Activated CD4-positive, alpha-beta T cell treated with anti-CD3 and anti-CD28 coated beads for 4 hours (primary cell): ENCODE measurements at regions not wholly inside any gene's neighbourhood (a gene's known extent, or its start where the extent isn't known, plus 50 kb on each side); places are given as distances from the start of the nearest gene placed in this dataset.

Source experiments
- DNase-seq, 2 donors: peaks; one replicate each; pipeline ENCODE4 v3.0.0-alpha.2; 2020

DNA sequence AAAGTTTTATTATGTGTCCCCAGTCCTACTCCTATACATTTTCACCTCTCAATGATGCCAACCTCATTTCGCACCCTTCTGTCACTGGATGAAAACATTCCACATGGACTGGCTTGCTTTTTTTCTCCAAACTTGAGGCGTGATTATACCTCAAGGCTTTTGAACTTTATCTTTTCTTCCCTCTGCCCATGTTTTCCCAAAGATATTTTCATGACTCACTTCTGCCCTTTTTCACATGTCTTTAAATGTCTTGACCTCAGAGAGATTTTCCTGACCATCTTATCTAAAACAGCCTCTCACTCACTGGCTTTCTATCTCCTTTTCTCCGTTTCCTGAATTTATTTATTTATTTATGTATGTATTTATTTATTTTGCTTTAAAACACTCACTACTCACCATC, 659.0 kb downstream of the PTPRC start:
- no peak for DNase-seq

DNA sequence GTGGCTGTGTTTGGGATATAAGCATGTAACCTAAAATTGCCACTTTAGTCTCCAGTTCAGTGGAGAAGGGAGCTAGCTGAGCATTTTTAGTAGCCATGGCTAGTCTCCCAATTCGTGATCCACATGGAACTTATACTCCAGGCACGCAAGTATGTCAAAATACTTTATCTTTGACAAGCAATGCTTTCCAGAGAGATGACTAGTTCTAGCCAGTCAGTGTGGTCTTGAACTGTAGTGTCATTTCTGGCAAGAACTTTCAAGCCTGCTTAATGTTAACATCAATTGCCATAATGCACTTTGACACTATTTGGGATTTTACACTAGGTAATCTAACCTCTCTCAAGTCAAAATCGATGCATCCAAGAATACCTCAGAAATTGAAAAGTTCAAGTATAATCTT, 660.0 kb downstream of the PTPRC start:
- no peak for DNase-seq

DNA sequence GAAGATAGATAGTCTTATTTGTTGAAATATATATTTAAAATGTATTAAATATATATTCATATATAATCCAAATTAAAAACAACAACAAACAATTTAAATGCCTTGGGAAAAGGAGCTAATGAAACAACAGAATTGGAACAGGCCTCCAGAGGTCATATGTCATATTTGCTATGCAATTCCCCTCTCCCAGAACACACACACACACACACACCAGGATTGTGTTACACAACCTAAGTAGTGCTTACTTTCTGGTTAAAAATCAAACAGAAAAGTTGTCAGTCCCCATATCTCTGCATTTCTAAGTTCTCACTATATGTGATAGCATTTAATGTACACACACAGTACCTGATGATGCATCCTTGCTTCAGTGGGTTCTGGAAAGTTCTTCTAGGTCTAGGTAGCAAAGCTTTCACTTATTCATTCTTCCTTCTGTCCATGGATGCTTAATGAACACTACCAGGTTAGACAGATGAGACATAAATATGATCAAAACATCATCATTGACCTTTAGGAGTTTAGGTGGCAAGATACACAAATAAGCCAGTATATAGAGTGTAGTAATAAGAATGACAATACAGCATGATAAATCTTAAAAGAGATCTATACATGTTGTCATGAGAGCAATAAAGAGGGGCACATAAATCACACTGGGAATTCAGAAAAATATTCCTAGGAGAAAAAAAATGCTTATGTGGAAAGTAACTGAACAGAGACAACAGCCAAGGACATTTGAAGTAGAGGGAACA, 662.8 kb downstream of the PTPRC start:
- no peak for DNase-seq

DNA sequence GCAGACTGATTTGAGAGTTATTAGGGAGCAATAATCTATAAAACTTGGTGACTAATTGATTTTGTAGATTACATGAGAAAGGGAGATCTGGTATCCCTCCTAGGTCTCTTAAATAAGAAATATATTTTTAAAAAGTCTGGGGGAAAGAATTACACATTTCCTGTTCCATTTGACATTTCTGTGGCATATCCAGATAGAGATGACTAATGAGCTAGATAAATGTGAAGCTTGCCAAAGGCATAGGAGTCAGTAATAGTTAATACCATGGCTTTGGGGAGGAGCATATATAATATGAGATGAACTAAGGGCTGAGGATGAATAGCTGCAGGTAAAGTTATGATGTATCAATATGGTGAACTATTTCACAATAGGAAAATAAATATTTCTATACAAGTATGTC, 663.7 kb downstream of the PTPRC start:
- DNase-seq = no peak

DNA sequence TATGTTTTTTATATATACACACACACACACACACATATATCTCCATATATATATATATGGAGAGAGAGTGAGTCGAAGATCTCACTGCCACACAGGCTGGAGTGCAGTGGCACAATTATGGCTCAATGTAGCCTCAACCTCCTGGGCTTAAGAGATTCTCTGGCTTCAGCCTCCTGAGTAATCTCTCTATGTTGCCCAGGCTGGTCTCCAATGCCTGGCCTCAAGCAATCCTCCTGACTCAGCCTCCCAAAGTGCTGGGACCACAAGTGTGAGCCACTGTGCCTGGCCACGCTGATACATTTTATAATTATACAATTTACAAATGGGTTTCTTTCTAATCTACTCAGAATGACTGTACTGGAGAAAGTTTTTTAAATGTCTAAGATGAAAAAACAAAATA, 664.2 kb downstream of the PTPRC start:
- no peak for DNase-seq

DNA sequence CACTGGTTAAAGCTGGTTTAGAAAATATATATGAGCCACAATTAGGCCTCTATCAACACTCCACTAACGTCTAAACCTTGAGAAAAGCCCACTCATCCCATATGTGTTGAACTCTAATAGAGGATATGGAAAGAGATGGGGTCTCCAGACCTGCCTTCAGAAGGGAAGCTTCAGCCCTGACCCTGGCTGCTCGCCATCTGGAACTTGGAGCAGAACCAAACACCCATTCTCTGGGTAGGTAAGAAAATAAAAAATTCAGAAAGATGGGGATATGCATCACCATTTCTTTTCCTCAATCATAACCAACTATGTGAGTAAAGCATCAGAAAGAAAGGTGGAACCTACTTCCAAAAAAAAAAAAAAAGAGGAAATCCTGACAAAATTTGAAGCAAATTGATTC, 666.2 kb downstream of the PTPRC start:
- no peak for DNase-seq

DNA sequence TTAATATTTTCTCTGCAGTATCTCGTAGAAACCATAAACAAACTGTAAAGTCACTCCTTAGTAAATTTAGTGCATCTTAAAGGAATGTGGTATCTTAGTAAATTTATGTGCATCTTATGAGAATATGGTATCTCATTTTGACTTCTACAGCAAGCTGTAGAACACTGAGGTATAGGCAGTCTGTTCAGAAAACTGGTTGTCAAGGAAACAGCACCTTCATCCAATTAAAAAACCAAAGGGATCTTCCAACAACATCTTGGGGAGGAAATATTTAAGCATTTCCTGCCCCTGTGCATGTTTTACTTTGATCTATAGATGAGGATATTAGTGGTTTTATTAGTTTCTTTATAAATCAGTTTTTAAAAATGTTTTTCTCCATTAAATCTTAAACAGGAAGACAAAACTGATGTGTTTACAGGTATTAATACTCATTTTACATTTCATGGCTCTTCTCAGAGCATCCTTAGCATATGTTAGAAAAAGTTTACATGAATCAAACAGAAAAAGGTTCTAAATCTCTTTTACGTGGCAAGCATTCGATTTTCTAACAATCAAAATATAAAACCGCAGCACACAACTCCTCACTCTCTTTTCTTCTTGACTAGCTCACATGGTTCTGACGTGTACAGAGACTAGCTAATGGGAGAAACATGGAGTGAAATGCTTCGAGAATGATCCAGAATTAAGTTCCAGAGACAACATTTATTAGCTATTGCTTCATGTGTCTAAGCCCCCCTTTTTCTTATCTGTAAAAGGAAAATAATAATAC, 668.8 kb downstream of the PTPRC start:
- DNase-seq = no peak

DNA sequence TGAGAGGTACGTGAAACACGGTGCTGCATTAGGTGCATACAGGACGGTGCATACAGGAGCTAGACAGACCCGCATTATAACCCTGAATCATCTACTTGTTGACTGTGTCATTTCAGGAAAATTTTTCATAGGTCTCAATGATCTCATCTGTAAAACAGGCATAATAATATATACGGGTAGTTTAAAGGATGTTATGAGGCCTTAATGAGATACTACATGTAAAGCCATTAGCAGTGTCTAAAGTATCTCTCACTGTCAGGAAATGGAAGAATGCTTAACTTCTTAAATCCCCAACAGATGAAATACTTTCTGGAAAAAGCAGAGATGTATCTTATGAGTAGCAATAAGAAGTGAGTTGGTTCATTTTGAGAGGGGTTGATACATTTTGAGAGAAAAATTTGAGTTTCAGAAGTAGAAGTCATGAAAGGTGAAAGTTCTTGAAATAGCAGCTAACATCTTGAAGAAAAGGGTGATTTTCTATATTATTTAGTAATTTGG, 669.6 kb downstream of the PTPRC start:
- DNase-seq = no peak

DNA sequence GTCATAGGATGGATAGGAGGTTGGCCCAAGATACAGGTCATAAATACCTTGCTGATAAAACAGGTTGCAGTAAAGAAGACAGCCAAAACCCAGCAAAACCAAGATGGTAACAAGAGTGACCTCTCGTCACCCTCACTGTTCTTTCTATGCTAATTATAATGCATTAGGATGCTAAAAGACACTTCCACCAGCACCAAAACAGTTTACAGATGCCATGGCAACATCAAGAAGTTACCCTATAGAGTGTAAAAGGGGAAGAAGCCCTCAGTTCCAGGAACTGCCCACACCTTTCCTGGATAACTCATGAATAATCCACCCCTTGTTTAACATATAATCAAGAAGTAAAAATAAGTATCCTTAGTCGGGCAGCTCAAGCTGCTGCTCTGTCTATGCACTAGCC, 671.9 kb downstream of the PTPRC start:
- DNase-seq = no peak

DNA sequence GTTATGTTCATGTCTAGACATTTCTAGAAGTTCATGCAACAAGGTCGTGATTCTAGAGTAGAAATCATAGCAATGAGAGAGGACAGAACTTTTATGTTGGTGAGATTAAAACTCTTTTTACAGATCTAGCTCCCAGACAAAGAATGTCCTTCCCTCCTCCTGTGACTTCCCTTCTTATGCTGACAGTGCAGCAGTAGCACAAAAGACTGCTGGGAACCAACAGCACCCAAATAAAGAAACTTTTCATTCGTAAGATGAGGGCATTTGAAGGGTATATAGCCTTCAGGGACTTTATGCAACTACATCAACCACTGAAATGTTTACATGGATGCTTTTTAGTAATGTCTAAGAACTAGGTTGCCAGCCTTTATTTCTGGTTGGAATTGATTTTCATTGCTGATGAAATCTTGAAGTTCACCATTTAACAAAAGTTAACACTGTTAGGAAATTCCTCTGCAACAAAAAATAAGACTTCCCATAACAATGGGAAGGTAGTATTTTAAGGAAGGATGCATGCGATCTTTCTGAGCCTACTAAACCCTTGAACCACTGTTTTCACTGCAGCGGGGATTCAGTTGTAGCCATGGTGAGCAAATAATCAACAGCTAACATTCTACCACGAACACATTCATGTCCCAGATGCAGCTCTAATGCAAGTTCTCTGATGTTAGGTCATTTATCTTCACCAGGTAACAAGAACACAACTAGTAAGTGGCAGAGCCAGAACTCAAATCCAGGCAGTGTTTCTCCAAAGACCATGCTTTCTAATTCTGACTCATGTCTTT, 672.8 kb downstream of the PTPRC start:
- no peak for DNase-seq

DNA sequence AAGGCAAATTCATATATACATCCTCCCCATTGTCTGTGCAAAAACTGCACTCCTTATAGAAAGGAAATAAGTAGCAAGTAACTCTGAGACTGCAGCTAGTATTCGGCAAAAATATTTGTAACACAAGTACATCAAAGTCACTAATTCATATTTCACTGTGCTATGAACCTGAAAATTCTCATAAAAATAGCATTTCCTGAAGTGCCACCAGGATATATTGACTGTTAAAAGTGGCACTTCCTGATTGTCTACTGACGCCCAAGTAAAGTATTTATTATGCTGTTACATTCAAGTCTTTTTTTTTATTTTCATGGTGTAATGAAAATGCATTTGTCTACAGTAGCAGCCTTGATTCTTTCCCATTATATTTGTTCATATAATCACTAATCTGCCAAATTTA, 673.8 kb downstream of the PTPRC start:
- DNase-seq = no peak

DNA sequence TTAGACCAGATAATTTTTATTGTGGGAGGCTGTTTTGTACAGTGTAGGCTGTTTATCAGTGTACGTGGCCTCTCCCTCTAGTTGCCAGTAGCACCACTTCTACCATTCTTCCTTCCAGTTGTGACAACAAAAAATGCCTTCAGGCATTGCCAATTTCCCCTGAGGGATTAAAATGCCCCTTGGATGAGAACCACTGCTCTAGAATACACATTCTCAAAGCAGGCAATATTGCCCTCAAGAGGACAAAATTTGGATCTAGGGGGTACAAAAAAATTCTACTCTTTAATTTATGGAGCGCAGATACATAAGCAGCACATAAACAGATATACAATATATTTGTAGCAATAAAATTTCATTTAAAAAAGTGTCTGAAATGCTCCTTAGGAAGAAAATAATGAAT, 674.6 kb downstream of the PTPRC start:
- DNase-seq = no peak

DNA sequence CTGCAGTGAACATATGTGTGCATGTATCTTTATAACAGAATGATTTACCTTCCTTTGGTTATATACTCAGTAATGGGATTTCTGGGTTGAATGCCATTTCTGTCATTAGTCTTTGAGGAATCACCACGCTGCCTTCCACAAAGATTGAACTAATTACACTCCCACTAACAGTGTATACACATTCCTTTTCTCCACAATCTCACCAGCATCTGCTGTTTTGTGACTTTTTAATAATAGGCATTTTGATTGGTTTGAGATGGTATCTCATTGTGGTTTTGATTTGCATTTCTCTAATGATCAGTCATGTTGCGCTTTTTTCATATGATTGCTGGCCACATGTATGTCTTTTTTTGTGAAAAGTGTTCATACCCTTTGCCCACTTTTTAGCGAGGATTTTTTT, 680.5 kb downstream of the PTPRC start:
- DNase-seq = no peak

DNA sequence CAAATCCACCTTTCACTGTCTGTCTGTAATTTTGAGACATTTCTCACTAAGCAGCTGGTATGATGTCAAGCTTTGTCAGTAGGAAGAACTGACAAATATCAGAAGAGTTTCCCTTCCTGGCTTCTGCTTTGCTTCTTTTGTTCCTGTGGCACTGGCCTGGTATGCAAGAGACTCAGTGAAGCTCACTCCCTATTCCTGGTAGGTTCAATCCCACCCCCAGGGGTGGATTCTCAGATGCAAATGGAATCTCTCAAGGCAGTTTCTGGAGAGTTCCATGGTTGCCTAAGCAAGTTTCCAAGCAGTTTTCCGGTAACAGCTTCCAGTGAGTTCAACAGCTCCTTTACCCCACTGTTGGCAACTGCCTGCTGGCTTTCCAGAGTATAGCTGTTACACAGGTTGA, 683.4 kb downstream of the PTPRC start:
- no peak for DNase-seq

DNA sequence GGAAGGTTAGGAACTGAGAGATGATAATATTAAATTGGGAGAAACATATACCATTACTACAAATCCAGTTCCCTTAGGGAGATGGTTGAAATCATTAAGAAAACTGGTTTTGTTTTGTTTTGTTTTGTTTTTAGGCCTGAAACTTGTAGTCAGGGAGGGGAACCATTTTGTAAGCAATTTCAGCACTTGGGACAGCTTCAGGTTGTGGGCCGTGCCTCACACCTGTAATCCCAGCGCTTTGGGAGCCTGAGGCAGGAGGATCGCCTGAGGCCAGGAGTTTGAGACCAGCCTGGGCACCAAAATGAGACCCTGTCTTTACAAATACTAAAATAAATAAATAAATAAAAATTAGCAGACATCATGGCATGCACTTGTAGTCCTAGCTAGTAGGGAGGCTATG, 694.3 kb upstream of the NR5A2 start:
- DNase-seq = no peak

DNA sequence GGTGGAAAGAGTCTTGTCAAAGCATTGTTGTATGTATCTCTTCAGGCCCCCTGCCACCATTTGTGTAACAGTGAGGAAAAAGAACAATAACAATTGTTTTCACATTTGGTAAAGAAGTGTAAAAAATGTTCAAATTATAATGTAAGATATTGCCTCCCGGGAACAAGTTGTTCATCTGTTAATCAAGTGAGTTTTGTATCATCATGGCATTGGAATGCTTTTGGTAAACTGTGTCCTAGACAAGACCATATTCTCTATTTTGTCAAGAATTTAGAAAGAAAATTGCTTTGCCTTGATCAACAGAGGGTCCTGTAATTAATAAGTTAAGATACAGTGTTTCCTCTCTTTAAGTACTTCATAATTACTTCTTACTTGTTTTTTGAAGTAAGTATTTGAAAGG, 692.0 kb upstream of the NR5A2 start:
- no peak for DNase-seq

DNA sequence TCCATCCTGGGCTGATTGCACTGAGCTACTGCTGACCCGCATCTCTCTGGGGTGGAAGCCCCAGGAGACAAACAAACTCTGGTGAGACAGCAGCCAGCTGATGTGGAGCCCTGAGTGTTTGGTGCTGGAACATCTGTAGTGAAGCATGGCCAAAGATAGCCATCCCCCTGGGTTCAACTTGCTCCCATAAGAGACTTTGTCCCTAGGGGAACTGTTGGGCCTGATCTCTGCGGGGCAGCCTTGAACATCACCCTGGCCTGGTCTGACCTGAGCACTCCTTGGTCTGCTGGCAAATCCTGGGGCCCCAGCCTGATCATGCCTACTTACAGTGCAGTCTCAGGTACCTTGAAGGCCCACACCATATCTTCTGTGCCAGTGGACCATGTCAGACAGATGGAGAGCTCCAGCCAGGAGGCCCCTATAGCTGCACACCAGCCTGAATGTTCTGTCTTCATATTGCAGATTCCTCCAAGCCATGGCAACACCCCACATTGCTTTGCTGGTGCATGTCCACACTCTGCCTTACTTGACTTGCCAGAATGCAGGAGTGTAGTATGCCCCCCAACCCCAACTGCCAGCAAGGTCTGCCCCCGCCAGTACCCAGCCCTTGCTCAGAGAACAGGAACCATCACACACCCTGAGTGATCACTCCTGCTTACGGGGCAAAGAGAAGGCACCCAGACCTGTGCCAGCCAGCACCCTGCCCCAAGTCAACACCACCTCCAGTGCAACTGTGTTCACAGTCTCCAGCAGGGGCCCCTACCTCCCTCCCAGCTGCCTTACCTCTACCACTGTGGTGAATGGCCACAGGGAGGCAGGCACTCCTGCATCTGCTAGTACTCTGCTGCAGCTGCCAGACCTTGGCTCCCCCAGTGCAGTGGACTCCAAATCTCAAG, 690.5 kb upstream of the NR5A2 start:
- DNase-seq = no peak

DNA sequence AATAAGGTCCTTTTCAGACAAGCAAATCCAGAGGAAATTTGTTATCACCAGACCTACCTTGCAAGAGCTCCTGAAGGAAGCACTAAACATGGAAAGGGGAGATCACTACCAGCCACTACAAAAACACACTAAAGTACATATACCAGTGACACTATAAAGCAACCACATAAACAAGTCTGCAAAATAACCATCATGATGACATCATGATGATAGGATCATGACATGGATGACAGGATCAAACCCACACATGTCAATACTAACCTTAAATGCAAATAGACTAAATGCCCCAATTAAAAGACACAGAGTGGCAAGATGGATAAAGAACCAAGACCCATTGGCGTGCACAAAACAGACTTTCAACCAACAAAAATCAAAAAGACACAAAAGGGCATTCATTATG, 688.8 kb upstream of the NR5A2 start:
- no peak for DNase-seq

DNA sequence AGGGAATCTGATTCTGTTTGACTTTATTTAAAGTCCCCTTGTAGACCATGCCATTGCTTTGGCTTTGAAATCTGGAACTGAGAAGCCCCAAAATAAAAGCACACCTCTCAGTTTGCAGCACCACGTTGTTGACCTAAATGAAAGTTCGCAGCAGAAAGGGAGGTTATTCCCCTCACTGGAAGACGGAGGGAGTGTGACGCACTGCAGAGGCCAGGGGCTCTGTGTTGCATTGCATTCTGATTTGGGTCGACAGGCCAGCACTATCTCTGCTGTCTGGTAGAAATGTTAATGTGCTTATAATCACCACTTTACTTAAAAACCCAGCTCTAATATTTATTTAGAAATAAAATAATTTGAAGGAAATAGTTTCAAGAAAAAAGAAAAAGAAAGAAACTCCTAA, 675.2 kb upstream of the NR5A2 start:
- no peak for DNase-seq

DNA sequence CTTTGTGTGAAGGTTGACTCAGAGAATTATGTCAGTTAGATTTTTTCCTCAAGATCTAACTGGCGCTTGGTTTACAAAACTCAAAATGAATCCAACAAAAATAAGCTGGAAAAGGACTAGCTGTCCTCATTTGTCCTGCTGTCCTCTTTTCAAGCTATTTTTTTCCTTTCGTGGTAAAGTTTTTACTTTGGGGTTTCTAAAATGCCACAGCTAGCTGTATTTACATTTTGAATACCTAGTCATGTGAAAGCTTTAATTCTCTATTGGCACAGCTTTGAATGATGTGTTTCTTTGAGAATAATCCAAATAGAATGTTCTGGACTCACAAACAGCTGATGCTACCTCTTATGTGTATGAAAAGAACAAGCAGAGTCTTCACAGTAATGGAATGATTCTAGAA, 673.6 kb upstream of the NR5A2 start:
- DNase-seq = no peak

DNA sequence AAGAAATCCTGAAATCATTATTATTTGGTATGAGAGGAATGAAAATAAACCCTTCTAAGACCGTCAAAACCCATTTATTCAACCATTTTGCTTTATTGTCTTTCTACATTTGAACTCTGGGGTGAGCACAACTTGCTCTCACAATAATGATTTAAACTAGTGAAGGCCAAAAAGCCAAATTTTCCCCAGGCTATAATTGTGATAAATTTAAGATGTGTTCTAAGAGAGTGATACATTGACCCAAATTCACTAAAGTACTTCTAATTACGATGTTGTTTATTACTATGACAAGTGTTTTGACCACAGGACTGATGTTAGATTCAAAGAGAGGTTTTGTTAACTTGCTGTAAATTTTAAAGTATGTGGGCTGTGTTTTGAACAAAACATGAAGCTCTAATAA, 670.9 kb upstream of the NR5A2 start:
- DNase-seq = no peak

DNA sequence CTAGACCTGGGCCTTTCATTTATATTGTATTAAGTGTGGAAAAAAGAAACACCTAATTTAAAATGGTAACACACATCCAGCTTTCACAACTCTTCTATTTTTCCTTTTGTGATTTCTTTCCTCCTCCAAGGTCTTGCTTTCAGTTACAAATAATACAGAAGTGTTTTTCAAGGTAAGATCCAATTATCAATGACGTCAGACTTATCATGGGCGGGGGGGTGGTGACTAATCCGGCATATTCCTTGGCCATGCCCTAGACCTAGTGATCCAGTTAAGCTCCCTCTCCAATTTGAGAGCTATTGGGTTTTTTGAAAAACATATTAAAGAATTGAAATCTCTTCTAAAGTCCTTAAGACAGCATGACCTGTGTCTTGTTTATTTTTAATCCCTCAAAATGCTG, 669.9 kb upstream of the NR5A2 start:
- DNase-seq = no peak

DNA sequence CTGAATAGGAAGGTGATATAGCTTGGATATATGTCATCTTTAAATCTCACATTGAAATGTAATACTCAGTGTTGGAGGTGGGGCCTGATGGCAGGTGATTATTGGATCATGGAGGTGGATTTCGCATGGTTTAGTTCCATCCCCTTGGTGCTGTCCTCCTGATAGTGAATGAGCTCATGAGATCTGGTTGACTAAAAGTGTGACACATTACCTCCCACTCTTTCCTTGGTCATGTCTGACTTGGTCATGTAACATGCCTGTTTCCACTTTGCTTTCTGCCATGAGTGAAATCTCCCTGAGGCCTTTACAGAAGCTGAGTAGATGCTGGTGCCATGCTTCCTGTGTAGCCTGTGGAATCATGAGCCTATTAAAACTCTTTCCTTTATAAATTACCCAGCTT, 664.5 kb upstream of the NR5A2 start:
- no peak for DNase-seq
